SK-N-SH treated with all-trans-retinoic acid at 6 μM for 48 hours (cell line): ENCODE measurements at regions not wholly inside any gene's neighbourhood (a gene's known extent, or its start where the extent isn't known, plus 50 kb on each side); places are given as distances from the start of the nearest gene placed in this dataset.

ENCODE experiments used
- ATAC-seq: fragments of 200-7000 bp; cut with Tn5 transposase; 3 replicates; pipeline ENCODE4 v1.9.1; 2020; ENCODE audit warnings: mild to moderate bottlenecking, moderate library complexity
- BACH2 ChIP-seq: fragments of 250-450 bp; sonication (Bioruptor Pico); IDR thresholded peaks from 2 replicates; pipeline ENCODE4 v1.9.0; 2021; ENCODE audit warnings: mild to moderate bottlenecking, borderline replicate concordance
- CREB5 ChIP-seq: fragments of 250-450 bp; sonication (Bioruptor Pico); IDR thresholded peaks from 2 replicates; pipeline ENCODE4 v1.5.1; 2020; ENCODE audit warnings: low read depth, mild to moderate bottlenecking, moderate library complexity
- CSRNP3 ChIP-seq: fragments of 250-450 bp; sonication (Bioruptor Pico); IDR thresholded peaks from 2 replicates; pipeline ENCODE4 v1.5.1; 2021; ENCODE audit warnings: mild to moderate bottlenecking, moderate library complexity
- ESRRG ChIP-seq: fragments of 250-450 bp; sonication (Bioruptor Pico); IDR thresholded peaks from 2 replicates; pipeline ENCODE4 v1.6.1; 2021; ENCODE audit warnings: mild to moderate bottlenecking
- GLIS3 ChIP-seq: fragments of 250-450 bp; sonication (Bioruptor Pico); IDR thresholded peaks from 2 replicates; pipeline ENCODE4 v1.5.0; 2020; ENCODE audit warnings: mild to moderate bottlenecking, moderate library complexity
- ISL1 ChIP-seq: fragments of 250-450 bp; sonication (Bioruptor Pico); IDR thresholded peaks from 2 replicates; pipeline ENCODE4 v2.1.2; 2022; ENCODE audit warnings: mild to moderate bottlenecking, moderate library complexity
- OSR1 ChIP-seq: fragments of 250-450 bp; sonication (Bioruptor Pico); IDR thresholded peaks from 2 replicates; pipeline ENCODE4 v1.8.0; 2022; ENCODE audit warnings: moderate library complexity, mild to moderate bottlenecking, inconsistent platforms
- PATZ1 ChIP-seq: fragments of 250-450 bp; sonication (Bioruptor Pico); IDR thresholded peaks from 2 replicates; pipeline ENCODE4 v1.8.0; 2020; ENCODE audit warnings: mild to moderate bottlenecking, moderate library complexity, borderline replicate concordance
- POU6F1 ChIP-seq: fragments of 250-450 bp; sonication (Bioruptor Pico); IDR thresholded peaks from 2 replicates; pipeline ENCODE4 v1.8.0; 2021; ENCODE audit warnings: low read depth, mild to moderate bottlenecking, moderate library complexity, borderline replicate concordance
- PPARA ChIP-seq: fragments of 250-450 bp; sonication (Bioruptor Pico); IDR thresholded peaks from 2 replicates; pipeline ENCODE4 v1.5.0; 2020; ENCODE audit warnings: mild to moderate bottlenecking, borderline replicate concordance
- SNAI2 ChIP-seq: fragments of 250-450 bp; sonication (Bioruptor Pico); IDR thresholded peaks from 2 replicates; pipeline ENCODE4 v1.5.0; 2020; ENCODE audit warnings: mild to moderate bottlenecking, moderate library complexity
- TCF4 ChIP-seq: fragments of 250-450 bp; sonication (Bioruptor Pico); IDR thresholded peaks from 2 replicates; pipeline ENCODE4 v1.8.0; 2021; ENCODE audit warnings: mild to moderate bottlenecking, moderate library complexity, borderline replicate concordance
- TOX ChIP-seq: fragments of 250-450 bp; sonication (Bioruptor Pico); IDR thresholded peaks from 2 replicates; pipeline ENCODE4 v1.8.0; 2021; ENCODE audit warnings: mild to moderate bottlenecking, moderate library complexity, borderline replicate concordance
- TSHZ2 ChIP-seq: fragments of 250-450 bp; sonication (Bioruptor Pico); IDR thresholded peaks from 2 replicates; pipeline ENCODE4 v1.5.0; 2020; ENCODE audit warnings: mild to moderate bottlenecking, moderate library complexity
- ZC3H10 ChIP-seq: fragments of 250-450 bp; sonication (Bioruptor Pico); IDR thresholded peaks from 2 replicates; pipeline ENCODE4 v1.5.1; 2021; ENCODE audit warnings: mild to moderate bottlenecking, moderate library complexity
- ZFP3 ChIP-seq: fragments of 250-450 bp; sonication (Bioruptor Pico); IDR thresholded peaks from 2 replicates; pipeline ENCODE4 v1.5.0; 2020; ENCODE audit warnings: mild to moderate bottlenecking, moderate library complexity
- ZFP30 ChIP-seq: fragments of 450-650 bp; formaldehyde crosslinking; IDR thresholded peaks from 2 replicates; pipeline ENCODE4 v1.5.0; 2022; ENCODE audit warnings: mild to moderate bottlenecking, moderate library complexity
- ZNF565 ChIP-seq: fragments of 450-650 bp; formaldehyde crosslinking; conservative IDR thresholded peaks from 2 replicates; pipeline ENCODE4 v1.5.0; 2020; ENCODE audit warnings: low read depth, mild to moderate bottlenecking, moderate library complexity
- ZNF70 ChIP-seq: fragments of 450-650 bp; formaldehyde crosslinking; IDR thresholded peaks from 2 replicates; pipeline ENCODE4 v1.5.0; 2020; ENCODE audit warnings: mild to moderate bottlenecking, moderate library complexity
- ZNF8 ChIP-seq: fragments of 450-650 bp; formaldehyde crosslinking; IDR thresholded peaks from 2 replicates; pipeline ENCODE4 v1.5.0; 2020; ENCODE audit warnings: mild to moderate bottlenecking, moderate library complexity

- TF ChIP-seq ZNF565 (CRISPR knock-in tag) (no peak), ZNF8 (CRISPR knock-in tag) (no peak), ISL1 (CRISPR knock-in tag) (no peak), SNAI2 (CRISPR knock-in tag) (no peak), ZFP3 (CRISPR knock-in tag) (no peak), TSHZ2 (CRISPR knock-in tag) (no peak), POU6F1 (CRISPR knock-in tag) (no peak), TCF4 (CRISPR knock-in tag) (no peak), BACH2 (no peak), ESRRG (CRISPR knock-in tag) (no peak), GLIS3 (no peak), CSRNP3 (CRISPR knock-in tag) (no peak)
- ATAC-seq: no peak
Observed at GRCh38 chr4:162347842-162348213, 184.0 kb upstream of the FSTL5 start.

GRCh38 chr4:162347156-162347841 is 183.5 kb upstream of the FSTL5 start:
- ATAC-seq: no peak
- no peak for TF ChIP-seq ZNF8 (CRISPR knock-in tag)
- no peak for TF ChIP-seq ZFP3 (CRISPR knock-in tag)
- no peak for TF ChIP-seq ZNF70 (CRISPR knock-in tag)
- TF ChIP-seq ZFP30 (CRISPR knock-in tag): no peak
- TF ChIP-seq CSRNP3 (CRISPR knock-in tag): no peak
- no peak for TF ChIP-seq OSR1 (CRISPR knock-in tag)
- TF ChIP-seq TOX: no peak
- TF ChIP-seq, all 23 proteins: peak for 0

GRCh38 chr4:162343967-162344366 is 180.2 kb upstream of the FSTL5 start:
- ATAC-seq: no peak
- TF ChIP-seq ESRRG (CRISPR knock-in tag): no peak
- no peak for TF ChIP-seq BACH2
- no peak for TF ChIP-seq PATZ1 (CRISPR knock-in tag)
- no peak for TF ChIP-seq TOX
- no peak for TF ChIP-seq CREB5 (CRISPR knock-in tag)
- no peak for TF ChIP-seq ZC3H10 (CRISPR knock-in tag)
- TF ChIP-seq PPARA: no peak
